H1 (cell line): ENCODE measurements at regions not wholly inside any gene's neighbourhood (a gene's known extent, or its start where the extent isn't known, plus 50 kb on each side); places are given as distances from the start of the nearest gene placed in this dataset.

Source experiments
- SP4 ChIP-seq: IDR thresholded peaks from 2 replicates; pipeline ENCODE4 v1.6.1; 2012; ENCODE audit warnings: low read length, inconsistent platforms
- TF ChIP-seq, protein P1 (sequence below), 3 experiments: IDR thresholded peaks; 1 replicate in 2 of 3; 2 replicates in 1 of 3; pipeline versions ENCODE4 v1.5.1 to v1.6.1; 2011; ENCODE audit warnings: low read length in 3 of 3, mild to moderate bottlenecking in 3 of 3, inconsistent platforms in 2 of 3, low read depth in 1 of 3, moderate library complexity in 1 of 3; ENCODE audit not compliant: insufficient read depth in 1 of 3; ENCODE audit errors: control extremely low read depth in 1 of 3

DNA sequence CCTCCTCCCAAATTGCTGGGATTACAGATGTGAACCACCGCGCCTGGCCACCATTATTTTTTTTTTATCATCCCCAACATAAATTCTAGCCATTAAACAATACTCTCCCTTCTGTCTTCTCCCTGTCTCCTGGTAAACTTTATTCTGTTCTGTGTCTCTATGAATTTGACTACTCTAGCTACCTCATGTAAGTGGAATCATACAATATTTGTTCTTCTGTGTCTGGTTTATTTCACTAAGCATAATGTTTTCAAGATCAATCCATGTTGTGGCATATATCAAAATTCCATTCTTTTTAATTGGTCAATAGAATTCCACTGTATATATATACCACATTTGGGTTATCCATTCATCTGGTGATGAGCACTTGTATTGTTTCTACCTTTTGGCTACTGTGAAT is 71.6 kb downstream of the MCFD2 start (continued):
- TF ChIP-seq, protein P1, sequence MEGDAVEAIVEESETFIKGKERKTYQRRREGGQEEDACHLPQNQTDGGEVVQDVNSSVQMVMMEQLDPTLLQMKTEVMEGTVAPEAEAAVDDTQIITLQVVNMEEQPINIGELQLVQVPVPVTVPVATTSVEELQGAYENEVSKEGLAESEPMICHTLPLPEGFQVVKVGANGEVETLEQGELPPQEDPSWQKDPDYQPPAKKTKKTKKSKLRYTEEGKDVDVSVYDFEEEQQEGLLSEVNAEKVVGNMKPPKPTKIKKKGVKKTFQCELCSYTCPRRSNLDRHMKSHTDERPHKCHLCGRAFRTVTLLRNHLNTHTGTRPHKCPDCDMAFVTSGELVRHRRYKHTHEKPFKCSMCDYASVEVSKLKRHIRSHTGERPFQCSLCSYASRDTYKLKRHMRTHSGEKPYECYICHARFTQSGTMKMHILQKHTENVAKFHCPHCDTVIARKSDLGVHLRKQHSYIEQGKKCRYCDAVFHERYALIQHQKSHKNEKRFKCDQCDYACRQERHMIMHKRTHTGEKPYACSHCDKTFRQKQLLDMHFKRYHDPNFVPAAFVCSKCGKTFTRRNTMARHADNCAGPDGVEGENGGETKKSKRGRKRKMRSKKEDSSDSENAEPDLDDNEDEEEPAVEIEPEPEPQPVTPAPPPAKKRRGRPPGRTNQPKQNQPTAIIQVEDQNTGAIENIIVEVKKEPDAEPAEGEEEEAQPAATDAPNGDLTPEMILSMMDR (IDR thresholded peaks at IDR 0.05; ENCODE audit: control extremely low read depth in 1 of 3, insufficient read depth in 1 of 3, low read depth in 1 of 3, low read length in 3 of 3), result no peak
- no peak for TF ChIP-seq SP4
